Lower leg skin (tissue), 3 donors: ENCODE measurements at regions not wholly inside any gene's neighbourhood (a gene's known extent, or its start where the extent isn't known, plus 50 kb on each side); places are given as distances from the start of the nearest gene placed in this dataset.

Experiments used
- CTCF ChIP-seq, 3 donors: fragments of 450-650 bp; IDR thresholded peaks; one replicate each; pipeline ENCODE4 v1.5.1; 2016; ENCODE audit warnings: antibody characterized with exemption in 3 of 3, mild to moderate bottlenecking in 3 of 3, moderate library complexity in 2 of 3
- POLR2A ChIP-seq, 2 donors: fragments of 450-650 bp; IDR thresholded peaks; one replicate each; pipeline ENCODE4 v1.6.1; 2016 to 2017; ENCODE audit warnings: antibody characterized with exemption in 2 of 2, mild to moderate bottlenecking in 1 of 2, moderate library complexity in 1 of 2

GRCh38 chr13:75024602-75025001 is 457.4 kb downstream of the TBC1D4 start:
- no peak for TF ChIP-seq CTCF (IDR thresholded peaks at IDR 0.05)
- TF ChIP-seq POLR2A (IDR thresholded peaks at IDR 0.05) = no peak
